PC-9 (cell line): ENCODE measurements at regions not wholly inside any gene's neighbourhood (a gene's known extent, or its start where the extent isn't known, plus 50 kb on each side); places are given as distances from the start of the nearest gene placed in this dataset.

ENCODE experiments used
- CTCF ChIP-seq: fragments of 200-600 bp; sonication (generic); conservative IDR thresholded peaks from 2 replicates; pipeline ENCODE4 v1.6.1; 2017; ENCODE audit warnings: mixed run types, antibody characterized with exemption, mild to moderate bottlenecking, moderate library complexity
- EZH2 ChIP-seq: fragments of 200-600 bp; sonication (generic); IDR thresholded peaks from 2 replicates; pipeline ENCODE4 v1.8.0; 2017; ENCODE audit warnings: antibody characterized with exemption, low read depth

GRCh38 chr1:176285996-176286395, 78.9 kb upstream of the COP1 start:
- TF ChIP-seq CTCF (no peak), EZH2 (no peak)
